H1 (cell line): ENCODE measurements at regions not wholly inside any gene's neighbourhood (a gene's known extent, or its start where the extent isn't known, plus 50 kb on each side); places are given as distances from the start of the nearest gene placed in this dataset.

Source experiments
- SIX5 ChIP-seq: IDR thresholded peaks from 2 replicates; pipeline ENCODE4 v1.6.1; 2011; ENCODE audit warnings: mild to moderate bottlenecking, low read depth, low read length
- SRF ChIP-seq: IDR thresholded peaks from 2 replicates; pipeline ENCODE4 v1.6.1; 2011; ENCODE audit warnings: mild to moderate bottlenecking, low read depth, low read length, moderate library complexity
- SUZ12 ChIP-seq: fragments of 200-600 bp; sonication (generic); IDR thresholded peaks from 2 replicates; pipeline ENCODE4 v1.6.1; 2012; ENCODE audit warnings: mild to moderate bottlenecking, inconsistent platforms, low read length, moderate library complexity, mixed read lengths

DNA sequence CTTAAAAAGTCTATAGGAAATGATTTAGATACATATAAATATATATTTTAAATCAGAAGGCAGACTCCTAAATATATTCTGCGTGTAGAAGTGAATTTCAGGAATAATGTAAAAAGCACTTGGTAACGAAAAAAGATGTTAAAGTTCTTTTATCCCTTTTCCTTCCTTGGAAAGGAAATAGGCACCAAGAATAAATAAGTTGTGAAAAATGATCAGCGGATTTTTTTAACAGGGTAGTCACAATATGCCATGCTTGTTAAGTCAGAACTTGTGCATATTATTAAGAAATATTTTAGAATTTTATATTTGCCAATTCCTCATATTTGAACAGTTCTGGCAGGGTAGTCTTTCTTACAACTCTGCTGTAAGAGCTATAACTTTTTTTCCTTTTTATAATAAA, 173.8 kb downstream of the CD83 start (continued):
- TF ChIP-seq SUZ12 (no peak), SIX5 (no peak), SRF (no peak)
